Thyroid gland (tissue), 4 donors: ENCODE measurements at regions not wholly inside any gene's neighbourhood (a gene's known extent, or its start where the extent isn't known, plus 50 kb on each side); places are given as distances from the start of the nearest gene placed in this dataset.

ENCODE experiments used
- DNase-seq, 2 donors: peaks; one replicate each; pipeline ENCODE4 v3.0.0-alpha.2; 2019
- H3K27ac ChIP-seq, 3 donors: fragments of 200-600 bp; sonication (generic); 1 replicate in 2 of 3; 2 replicates in 1 of 3; pipeline ENCODE4 v1.5.1; 2016 to 2019; ENCODE audit warnings: mild to moderate bottlenecking in 1 of 3, moderate library complexity in 1 of 3
- H3K27me3 ChIP-seq: fragments of 200-600 bp; sonication (generic); one replicate; pipeline ENCODE4 v1.5.1; 2019
- H3K36me3 ChIP-seq, 2 donors: fragments of 200-600 bp; sonication (generic); one replicate each; pipeline ENCODE4 v1.5.1; 2016 to 2019
- H3K4me1 ChIP-seq, 2 donors: fragments of 200-600 bp; sonication (generic); one replicate each; pipeline ENCODE4 v1.5.1; 2017 to 2019
- H3K4me3 ChIP-seq, 3 donors: fragments of 200-600 bp; sonication (generic); replicated peaks in 1 of 3; 1 replicate in 2 of 3; 2 replicates in 1 of 3; pipeline ENCODE4 v1.5.1; 2016; ENCODE audit warnings: mild to moderate bottlenecking in 1 of 3
- H3K9me3 ChIP-seq: fragments of 200-600 bp; sonication (generic); one replicate; pipeline ENCODE4 v1.5.1; 2017
- POLR2A ChIP-seq, 2 donors: fragments of 450-650 bp; IDR thresholded peaks; one replicate each; pipeline ENCODE4 v1.6.1; 2017; ENCODE audit warnings: antibody characterized with exemption in 2 of 2, mild to moderate bottlenecking in 2 of 2, moderate library complexity in 1 of 2
- WGBS, 2 donors: methylation state at CpG; one replicate each; pipeline ENCODE4 v1.1.5; 2017; 5-methylcytosine and 5-hydroxymethylcytosine counted together
- intact Hi-C: fragments of 100-400 bp; cut with DNase I; formaldehyde crosslinking; loops from one replicate; pipeline ENCODE4 v1.15.1; 2023
- TF ChIP-seq, protein P1 (sequence below), 6 experiments: fragments of 200-600 bp in 3 of 6; fragments of 450-650 bp in 3 of 6; sonication (generic) in 3 of 6; IDR thresholded peaks; one replicate each; pipeline ENCODE4 v1.5.1; 2016 to 2019; ENCODE audit warnings: antibody characterized with exemption in 6 of 6, mild to moderate bottlenecking in 2 of 6, inconsistent platforms in 1 of 6, moderate library complexity in 1 of 6

DNA sequence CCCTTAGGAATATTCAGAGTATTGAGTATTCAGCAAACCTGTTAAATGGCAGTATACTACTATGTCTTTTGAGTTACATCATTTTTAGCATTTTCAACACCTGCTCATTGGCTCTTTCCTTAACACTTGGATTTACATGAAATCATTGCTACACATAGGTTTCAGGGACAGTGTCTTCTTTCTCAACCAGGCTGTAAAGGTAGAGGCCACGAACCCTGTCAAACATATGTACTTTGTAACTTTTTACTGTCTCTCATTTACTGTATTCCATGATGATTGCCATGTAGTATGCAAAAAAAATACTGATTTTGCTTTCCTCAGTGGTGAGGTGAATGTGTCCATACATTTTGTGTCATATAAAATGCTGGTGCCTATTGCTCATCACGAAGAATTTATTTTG is 264.4 kb downstream of the SLCO4C1 start:
- Histone ChIP-seq H3K27ac (no peak overlapping the region), H3K27me3 (no peaks in the 10 kb centered on the region), H3K36me3 (no peaks in the 10 kb centered on the region), H3K9me3 (no peaks in the 10 kb centered on the region), H3K4me1 (peaks cover 6 to 9% of the 10 kb centered on the region in 2 donors), H3K4me3 (no peak overlapping the region)
- no peak for DNase-seq
- TF ChIP-seq POLR2A (IDR thresholded peaks at IDR 0.05) = no peak
- TF ChIP-seq, protein P1, sequence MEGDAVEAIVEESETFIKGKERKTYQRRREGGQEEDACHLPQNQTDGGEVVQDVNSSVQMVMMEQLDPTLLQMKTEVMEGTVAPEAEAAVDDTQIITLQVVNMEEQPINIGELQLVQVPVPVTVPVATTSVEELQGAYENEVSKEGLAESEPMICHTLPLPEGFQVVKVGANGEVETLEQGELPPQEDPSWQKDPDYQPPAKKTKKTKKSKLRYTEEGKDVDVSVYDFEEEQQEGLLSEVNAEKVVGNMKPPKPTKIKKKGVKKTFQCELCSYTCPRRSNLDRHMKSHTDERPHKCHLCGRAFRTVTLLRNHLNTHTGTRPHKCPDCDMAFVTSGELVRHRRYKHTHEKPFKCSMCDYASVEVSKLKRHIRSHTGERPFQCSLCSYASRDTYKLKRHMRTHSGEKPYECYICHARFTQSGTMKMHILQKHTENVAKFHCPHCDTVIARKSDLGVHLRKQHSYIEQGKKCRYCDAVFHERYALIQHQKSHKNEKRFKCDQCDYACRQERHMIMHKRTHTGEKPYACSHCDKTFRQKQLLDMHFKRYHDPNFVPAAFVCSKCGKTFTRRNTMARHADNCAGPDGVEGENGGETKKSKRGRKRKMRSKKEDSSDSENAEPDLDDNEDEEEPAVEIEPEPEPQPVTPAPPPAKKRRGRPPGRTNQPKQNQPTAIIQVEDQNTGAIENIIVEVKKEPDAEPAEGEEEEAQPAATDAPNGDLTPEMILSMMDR (IDR thresholded peaks at IDR 0.05) = no peak
- intact Hi-C loops = no loop called here
- WGBS, 2 donors = 84 to 85% methylated on average over 2 of the region's 2 CpGs

DNA sequence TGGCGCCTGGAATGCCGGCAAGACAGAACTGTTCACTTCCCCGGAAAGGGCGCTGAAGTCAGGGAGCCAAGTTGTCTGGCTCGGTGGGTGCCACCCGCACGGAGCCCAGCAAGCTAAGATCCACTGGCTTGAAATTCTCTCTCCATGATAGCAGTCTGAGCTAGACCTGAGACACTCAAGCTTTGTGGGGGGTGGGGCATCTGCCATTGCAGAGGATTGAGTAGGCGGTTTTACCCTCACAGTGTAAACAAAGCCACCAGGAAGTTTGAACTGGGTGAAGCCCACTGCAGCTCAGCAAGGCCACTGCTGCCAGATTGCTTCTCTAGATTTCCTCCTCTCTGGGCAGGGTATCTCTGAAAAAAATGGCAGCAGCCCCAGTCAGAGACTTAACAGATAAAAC is 277.4 kb downstream of the SLCO4C1 start:
- no peak overlapping the region for H3K4me3 ChIP-seq
- 81 to 90% methylated on average over 5 to 8 of the region's 8 CpGs for WGBS, 2 donors
- no peaks in the 10 kb centered on the region for H3K4me1 ChIP-seq
- intact Hi-C loops = no loop called here
- no peaks in the 10 kb centered on the region for H3K36me3 ChIP-seq
- no peak for DNase-seq
- H3K9me3 ChIP-seq = no peaks in the 10 kb centered on the region
- H3K27me3 ChIP-seq = no peaks in the 10 kb centered on the region
- H3K27ac ChIP-seq = no peak overlapping the region
- TF ChIP-seq, protein P1 (IDR thresholded peaks at IDR 0.05) = no peak
- no peak for TF ChIP-seq POLR2A (IDR thresholded peaks at IDR 0.05)

DNA sequence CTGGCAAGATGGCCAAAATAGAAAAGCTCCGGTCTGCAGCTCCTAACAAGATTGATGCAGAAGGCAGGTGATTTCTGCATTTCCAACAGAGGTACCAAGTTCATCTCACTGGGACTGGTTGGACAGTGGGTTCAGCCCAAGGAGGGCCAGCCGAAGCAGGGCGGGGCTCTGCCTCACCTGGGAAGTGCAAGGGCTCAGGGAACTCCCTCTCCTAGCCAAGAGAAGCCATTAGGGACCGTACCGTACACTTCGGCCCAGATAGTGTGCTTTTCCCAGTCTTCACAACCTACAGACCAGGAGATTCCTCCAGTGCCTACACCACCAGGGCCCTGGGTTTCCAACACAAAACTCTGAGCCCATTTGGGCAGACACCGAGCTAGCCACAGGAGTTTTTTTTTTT is 277.8 kb downstream of the SLCO4C1 start:
- TF ChIP-seq POLR2A (IDR thresholded peaks at IDR 0.05) = no peak
- TF ChIP-seq, protein P1 (IDR thresholded peaks at IDR 0.05) = no peak
- H3K27me3 ChIP-seq = no peaks in the 10 kb centered on the region
- H3K36me3 ChIP-seq = no peaks in the 10 kb centered on the region
- no peak overlapping the region for H3K4me3 ChIP-seq
- DNase-seq = no peak
- no peaks in the 10 kb centered on the region for H3K4me1 ChIP-seq
- no peak overlapping the region for H3K27ac ChIP-seq
- 75 to 78% methylated on average over 7 of the region's 7 CpGs for WGBS, 2 donors
- intact Hi-C loops = no loop called here
- H3K9me3 ChIP-seq = no peaks in the 10 kb centered on the region

DNA sequence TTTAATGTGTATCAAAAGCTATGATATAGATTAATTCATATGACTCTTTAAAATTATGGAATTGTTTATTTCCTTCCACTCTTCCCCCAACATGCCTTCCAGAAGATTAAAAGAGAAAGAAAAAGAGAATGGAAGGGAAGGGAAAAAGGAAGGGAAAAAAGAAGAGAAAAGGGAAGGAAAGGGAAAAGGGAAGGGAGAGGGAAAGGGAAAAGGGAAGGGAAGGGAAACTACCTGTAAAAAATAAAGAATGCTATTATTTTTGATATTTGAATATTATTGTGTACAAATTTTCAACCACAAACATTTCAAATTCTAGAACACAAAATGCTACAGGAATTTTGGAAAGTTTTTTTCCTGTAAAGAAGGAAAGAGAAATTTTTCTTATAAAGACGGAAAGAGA is 281.7 kb downstream of the SLCO4C1 start:
- WGBS, 2 donors = 91 to 95% methylated on average over 1 of the region's 1 CpG
- H3K9me3 ChIP-seq = no peaks in the 10 kb centered on the region
- H3K36me3 ChIP-seq = no peaks in the 10 kb centered on the region
- H3K27ac ChIP-seq = no peak overlapping the region
- H3K27me3 ChIP-seq = no peaks in the 10 kb centered on the region
- TF ChIP-seq POLR2A (IDR thresholded peaks at IDR 0.05) = no peak
- TF ChIP-seq, protein P1 (IDR thresholded peaks at IDR 0.05) = no peak
- intact Hi-C loops = no loop called here
- H3K4me3 ChIP-seq = no peak overlapping the region
- DNase-seq = no peak
- H3K4me1 ChIP-seq = no peaks in the 10 kb centered on the region

DNA sequence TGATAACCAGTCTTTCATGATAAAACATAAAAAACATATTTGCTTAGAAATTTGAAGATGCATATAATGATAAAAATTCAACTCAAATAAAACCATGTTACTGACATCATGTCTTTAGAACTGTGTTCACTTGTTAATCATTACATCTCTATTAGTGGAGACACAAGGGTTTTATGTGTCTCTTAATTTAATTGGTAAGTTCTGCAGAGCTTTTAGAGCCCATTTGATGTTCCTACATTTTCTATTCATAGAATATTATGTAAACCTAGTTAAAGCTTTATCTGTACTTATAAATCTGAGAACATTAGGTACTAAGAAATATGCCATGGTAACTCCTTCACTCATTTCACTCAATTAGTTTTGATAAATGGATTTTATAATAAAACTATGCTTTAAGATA is 285.4 kb downstream of the SLCO4C1 start:
- TF ChIP-seq POLR2A (IDR thresholded peaks at IDR 0.05) = no peak
- TF ChIP-seq, protein P1 (IDR thresholded peaks at IDR 0.05) = no peak
- Histone ChIP-seq H3K36me3 (no peaks in the 10 kb centered on the region), H3K4me1 (no peaks in the 10 kb centered on the region), H3K9me3 (no peaks in the 10 kb centered on the region), H3K4me3 (no peak overlapping the region), H3K27ac (no peak overlapping the region), H3K27me3 (no peaks in the 10 kb centered on the region)
- DNase-seq = no peak
- intact Hi-C loops = no loop called here
